Heart left ventricle (tissue), 13 donors: ENCODE measurements at regions not wholly inside any gene's neighbourhood (a gene's known extent, or its start where the extent isn't known, plus 50 kb on each side); places are given as distances from the start of the nearest gene placed in this dataset.

Experiments used
- POLR2A ChIP-seq, 2 donors: fragments of 450-650 bp; IDR thresholded peaks; one replicate each; pipeline ENCODE4 v1.6.1; 2017; ENCODE audit warnings: antibody characterized with exemption in 2 of 2, mild to moderate bottlenecking in 2 of 2, moderate library complexity in 2 of 2
- TF ChIP-seq, protein P1 (sequence below), 12 donors: fragments of 200-600 bp; sonication (generic) in 4 of 12; IDR thresholded peaks; one replicate each; pipeline versions ENCODE4 v1.5.0 to v1.8.0; 2018 to 2022; ENCODE audit warnings: antibody characterized with exemption in 12 of 12, mild to moderate bottlenecking in 5 of 12
- donor health status: ischemic (EF 13 %, LVEDD 7.1; RV severe dilation, severe dysfunction).
- donor health status: DM: no; HTN: yes; CAD: no.
- donor health status: DM: no; HTN: no; CAD: no.
- donor health status: ischemic (EF 25% LVEDD 6.9; RV normal size, moderate dysfunction).
- donor health status: ischemic (EF 25% LVEDD 5.7; RV mildly dilated, moderate dysfunction).
- donor health status: ischemic (EF 35%, LVEDD 5.7; RV mildly dilated, moderate dysfunction).
- donor health status: nonischemic (EF 11% LVEDD 7.7; RV severe dilation, severe dysfunction).
- donor health status: DM: yes; HTN: yes; CAD: no.
- donor health status: PGD.
- donor health status: ischemic (EF 29% LVEDD 5.4; RV normal size, mild dysfunction).
- donor health status: nonischemic (EF 23%, LVEDD 6.1; RV moderate dilation, normal function).

DNA sequence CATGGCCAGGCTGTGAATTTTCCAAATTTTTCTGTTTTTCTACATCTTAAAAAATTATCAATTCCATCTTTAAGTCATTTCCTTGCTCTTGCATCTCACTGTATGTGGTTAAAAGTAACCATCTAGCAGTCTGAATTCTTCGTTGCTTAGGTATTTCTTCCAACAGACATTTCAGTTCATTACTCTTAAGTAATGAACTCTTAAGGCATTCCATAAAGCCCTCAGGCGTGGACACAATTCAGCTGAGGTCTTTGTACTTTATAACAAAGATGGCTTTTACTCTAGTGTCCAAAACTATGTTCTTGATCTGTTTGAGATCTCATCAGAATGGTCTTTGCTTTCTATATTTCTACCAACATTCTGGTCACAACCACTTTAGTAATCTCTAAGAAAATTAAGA, 253.9 kb upstream of the GCFC2 start:
- TF ChIP-seq, protein P1, sequence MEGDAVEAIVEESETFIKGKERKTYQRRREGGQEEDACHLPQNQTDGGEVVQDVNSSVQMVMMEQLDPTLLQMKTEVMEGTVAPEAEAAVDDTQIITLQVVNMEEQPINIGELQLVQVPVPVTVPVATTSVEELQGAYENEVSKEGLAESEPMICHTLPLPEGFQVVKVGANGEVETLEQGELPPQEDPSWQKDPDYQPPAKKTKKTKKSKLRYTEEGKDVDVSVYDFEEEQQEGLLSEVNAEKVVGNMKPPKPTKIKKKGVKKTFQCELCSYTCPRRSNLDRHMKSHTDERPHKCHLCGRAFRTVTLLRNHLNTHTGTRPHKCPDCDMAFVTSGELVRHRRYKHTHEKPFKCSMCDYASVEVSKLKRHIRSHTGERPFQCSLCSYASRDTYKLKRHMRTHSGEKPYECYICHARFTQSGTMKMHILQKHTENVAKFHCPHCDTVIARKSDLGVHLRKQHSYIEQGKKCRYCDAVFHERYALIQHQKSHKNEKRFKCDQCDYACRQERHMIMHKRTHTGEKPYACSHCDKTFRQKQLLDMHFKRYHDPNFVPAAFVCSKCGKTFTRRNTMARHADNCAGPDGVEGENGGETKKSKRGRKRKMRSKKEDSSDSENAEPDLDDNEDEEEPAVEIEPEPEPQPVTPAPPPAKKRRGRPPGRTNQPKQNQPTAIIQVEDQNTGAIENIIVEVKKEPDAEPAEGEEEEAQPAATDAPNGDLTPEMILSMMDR (IDR thresholded peaks at IDR 0.05) = no peak
- TF ChIP-seq POLR2A (IDR thresholded peaks at IDR 0.05) = no peak
